ENCODE measurements at regions not wholly inside any gene's neighbourhood (a gene's known extent, or its start where the extent isn't known, plus 50 kb on each side); places are given as distances from the start of the nearest gene placed in this dataset.

- no peak for DNase-seq
Measured at GRCh38 chr5:138665261-138665660, 88.0 kb upstream of the CTNNA1 start.

- no peak for DNase-seq
Measured at GRCh38 chr5:138664276-138664943, 88.8 kb upstream of the CTNNA1 start.

GRCh38 chr5:138663561-138663960, 88.4 kb upstream of the HSPA9 start:
- no peak for DNase-seq

- DNase-seq: no peak
Measured at GRCh38 chr5:138663009-138663408, 87.8 kb upstream of the HSPA9 start.

GRCh38 chr5:138662599-138662998, 87.4 kb upstream of the HSPA9 start:
- DNase-seq: no peak

- DNase-seq: no peak
Measured at GRCh38 chr5:138661991-138662434, 86.8 kb upstream of the HSPA9 start.

GRCh38 chr5:138661291-138661960, 86.2 kb upstream of the HSPA9 start:
- no peak for DNase-seq

GRCh38 chr5:138660051-138660572, 84.9 kb upstream of the HSPA9 start:
- no peak for DNase-seq

GRCh38 chr5:138659561-138659960, 84.4 kb upstream of the HSPA9 start:
- no peak for DNase-seq

- DNase-seq: no peak
Measured at GRCh38 chr5:138659121-138659520, 83.9 kb upstream of the HSPA9 start.

GRCh38 chr5:138658676-138659075, 83.5 kb upstream of the HSPA9 start:
- no peak for DNase-seq

GRCh38 chr5:138657360-138657759, 82.2 kb upstream of the HSPA9 start:
- no peak for DNase-seq

GRCh38 chr5:138656916-138657315, 81.7 kb upstream of the HSPA9 start:
- no peak for DNase-seq

- DNase-seq: no peak
Measured at GRCh38 chr5:138655530-138656190, 80.5 kb upstream of the HSPA9 start.

GRCh38 chr5:138654281-138654867, 79.2 kb upstream of the HSPA9 start:
- peak in 1 of 3 donors; percentile 11 for DNase-seq

- no peak for DNase-seq
Measured at GRCh38 chr5:138653502-138653901, 78.3 kb upstream of the HSPA9 start.

GRCh38 chr5:138651767-138652117, 76.5 kb upstream of the HSPA9 start:
- no peak for DNase-seq

- DNase-seq: no peak
Measured at GRCh38 chr5:138651058-138651766, 76.0 kb upstream of the HSPA9 start.

GRCh38 chr5:138650196-138650595, 75.0 kb upstream of the HSPA9 start:
- no peak for DNase-seq

- no peak for DNase-seq
Measured at GRCh38 chr5:138649775-138650174, 74.6 kb upstream of the HSPA9 start.

GRCh38 chr5:138649316-138649720, 74.1 kb upstream of the HSPA9 start:
- no peak for DNase-seq

GRCh38 chr5:138648841-138649240, 73.6 kb upstream of the HSPA9 start:
- no peak for DNase-seq
